ENCODE measurements at regions not wholly inside any gene's neighbourhood (a gene's known extent, or its start where the extent isn't known, plus 50 kb on each side); places are given as distances from the start of the nearest gene placed in this dataset.
"Not testable (repeated sequence)": the region's sequence is repeated elsewhere in the genome, so short reads cannot be mapped to it uniquely, and the experiment has no call there.

DNA sequence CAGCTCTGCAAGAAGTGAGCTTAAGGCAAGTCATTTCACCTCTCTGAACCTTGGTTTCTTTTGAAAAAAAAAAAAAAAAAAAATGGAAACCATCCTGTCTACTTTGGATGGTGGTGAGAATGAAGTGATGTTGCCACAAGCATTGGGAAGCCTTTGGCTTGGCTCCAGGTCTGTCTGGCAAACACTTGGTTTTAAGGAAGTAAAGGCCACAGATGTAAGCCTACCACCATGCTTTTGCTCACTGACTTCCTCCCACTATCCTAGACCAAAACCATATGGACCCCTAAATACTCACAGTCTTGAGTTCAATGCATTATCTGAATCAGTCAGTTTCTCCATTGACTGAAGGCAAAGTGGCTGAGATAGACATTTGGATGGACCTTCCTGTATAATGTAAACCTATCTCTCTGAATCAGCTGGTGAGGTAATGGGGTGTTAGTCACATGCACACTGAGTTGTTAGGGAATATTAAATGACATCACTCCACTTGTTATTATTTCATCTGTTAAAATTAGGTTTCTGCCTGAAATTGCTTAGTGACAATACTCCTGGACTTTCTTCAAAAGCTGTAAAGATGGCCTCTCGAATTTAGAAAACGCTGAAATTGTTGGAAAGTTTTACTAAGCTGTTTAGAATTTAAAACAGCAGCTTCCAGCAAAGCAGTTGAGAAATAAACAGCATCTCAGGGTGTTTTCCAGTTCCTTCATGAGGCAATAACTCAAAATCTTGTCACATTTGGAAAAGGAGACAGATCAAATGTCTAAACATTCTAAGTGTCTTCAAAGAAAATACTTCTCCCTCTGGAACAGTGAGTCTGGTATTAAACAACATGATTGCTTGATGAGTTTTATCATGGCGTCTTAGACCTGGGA, 833.5 kb downstream of the DHX35 start:
- DNase-seq = no peak

DNA sequence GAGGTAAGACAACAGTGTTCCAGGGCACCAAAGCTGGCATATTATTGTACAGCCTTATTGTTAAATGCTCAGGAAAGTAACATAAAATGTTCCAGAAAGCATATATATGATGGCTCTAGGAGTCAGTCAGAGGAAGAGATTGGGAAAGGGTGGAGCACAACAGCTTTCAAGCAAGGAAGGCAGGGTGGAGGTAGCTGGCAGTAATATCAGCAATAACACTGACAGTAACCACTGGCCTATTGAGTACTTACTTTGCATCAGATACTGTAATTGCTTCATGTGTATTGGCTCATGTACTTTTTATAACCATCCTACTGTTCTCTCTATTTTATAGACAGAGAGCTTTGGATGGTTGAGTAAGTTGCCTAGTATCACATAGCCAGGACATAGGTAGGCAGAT, 830.2 kb downstream of the DHX35 start:
- DNase-seq = no peak

DNA sequence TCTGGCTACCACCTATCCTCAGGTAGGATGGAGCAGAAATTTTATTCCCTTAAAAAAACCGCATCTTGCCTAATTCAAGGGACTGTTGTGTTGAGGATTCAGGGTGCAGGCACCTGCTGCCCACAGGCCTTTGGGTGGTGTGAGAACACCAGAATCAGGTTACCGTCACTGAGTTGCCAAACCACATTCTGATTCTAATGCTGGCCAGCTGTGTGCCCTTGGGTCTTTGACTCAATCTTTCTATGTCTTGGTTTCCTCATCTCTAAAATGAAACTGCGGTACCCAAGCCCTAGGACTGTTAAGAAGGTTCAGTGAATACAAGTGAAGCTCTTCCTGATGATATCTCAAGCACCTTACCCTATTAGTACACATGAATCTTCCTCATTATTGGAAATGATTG, 827.3 kb downstream of the DHX35 start:
- DNase-seq = no peak

DNA sequence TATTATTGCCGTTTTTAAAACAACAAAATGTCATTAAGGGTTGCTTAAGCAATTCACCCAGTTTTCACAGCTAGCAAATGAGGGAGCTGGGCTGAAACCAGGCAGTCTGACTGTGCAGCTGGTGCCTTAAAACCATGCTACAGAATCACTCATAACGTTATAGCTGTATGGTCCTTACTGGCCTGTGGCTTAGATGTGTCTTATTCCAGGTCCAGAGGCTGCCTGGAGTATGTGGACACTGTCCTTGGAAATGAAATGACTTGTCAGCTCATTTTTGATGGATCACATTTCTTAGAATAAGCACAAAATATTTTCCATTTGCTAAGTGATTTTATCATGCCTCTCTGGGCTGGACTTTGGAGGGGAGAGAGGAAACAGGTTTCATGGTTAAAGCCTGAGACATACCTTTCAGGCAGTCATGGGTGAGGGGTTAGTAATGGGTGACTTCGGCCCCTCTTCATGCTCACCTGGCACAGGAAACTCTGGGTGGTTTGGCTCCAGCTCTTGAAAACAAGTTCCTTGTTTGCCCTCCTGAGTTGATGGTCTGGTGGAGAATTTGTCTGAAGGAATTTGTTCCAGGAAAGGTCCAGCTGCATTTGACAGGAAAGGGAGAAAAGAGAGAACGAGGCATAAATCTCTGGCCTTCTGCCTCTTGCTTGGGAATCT, 823.2 kb downstream of the DHX35 start:
- no peak for DNase-seq

DNA sequence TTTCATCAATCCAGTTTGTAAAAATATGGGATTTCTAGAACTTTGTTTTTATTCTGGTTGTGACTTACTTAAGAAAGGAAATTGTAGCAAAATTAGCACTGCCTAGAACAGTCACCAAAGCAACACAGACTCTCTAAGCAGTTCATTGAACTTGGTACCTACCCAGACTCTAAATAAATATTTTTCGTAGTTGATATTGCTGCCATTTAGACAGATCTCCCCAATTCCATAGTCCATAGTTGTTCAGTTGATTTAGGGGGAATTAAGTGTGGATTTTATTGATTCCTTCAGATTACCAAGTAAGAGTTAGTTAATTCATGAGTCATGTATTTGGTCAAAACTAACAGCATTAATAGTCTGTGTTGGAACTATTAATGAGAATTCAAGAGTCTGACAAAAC, 822.5 kb downstream of the DHX35 start:
- DNase-seq = no peak

DNA sequence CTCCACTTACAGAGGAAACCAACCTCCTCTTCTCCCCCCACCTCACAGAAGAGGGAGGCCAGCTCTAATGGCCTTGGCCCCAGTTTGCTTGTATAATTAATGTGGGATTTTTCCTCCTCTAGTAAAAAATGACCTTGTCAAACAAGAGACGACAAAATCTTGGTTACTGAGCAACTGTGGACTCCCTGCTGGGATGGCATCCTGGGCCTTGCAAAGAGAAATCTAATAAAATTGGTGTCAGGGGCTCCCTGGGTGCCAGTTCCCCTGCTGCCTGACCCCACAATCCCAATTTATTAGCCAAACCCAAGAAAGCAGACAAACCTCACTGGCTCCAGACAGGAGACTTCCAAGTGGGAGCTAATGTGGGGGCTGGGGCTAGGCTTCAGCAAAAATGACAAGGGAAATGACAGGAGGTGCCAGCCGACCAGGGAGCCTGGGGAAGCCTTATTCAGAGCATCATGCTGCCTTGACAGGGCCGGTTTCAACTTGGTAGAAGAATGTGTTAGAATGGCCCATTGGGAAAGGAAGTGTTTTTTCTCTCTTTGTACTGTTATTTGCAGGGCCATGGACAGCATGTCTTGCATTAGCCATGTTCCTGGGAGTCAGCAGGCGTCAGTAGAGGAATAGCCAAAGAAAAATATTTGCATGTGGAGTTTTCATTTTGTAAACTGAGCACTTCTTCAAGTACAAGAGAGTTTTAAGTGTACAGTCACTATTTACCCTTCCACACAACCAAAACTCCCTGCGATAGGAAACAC, 816.9 kb downstream of the DHX35 start:
- DNase-seq = no peak

DNA sequence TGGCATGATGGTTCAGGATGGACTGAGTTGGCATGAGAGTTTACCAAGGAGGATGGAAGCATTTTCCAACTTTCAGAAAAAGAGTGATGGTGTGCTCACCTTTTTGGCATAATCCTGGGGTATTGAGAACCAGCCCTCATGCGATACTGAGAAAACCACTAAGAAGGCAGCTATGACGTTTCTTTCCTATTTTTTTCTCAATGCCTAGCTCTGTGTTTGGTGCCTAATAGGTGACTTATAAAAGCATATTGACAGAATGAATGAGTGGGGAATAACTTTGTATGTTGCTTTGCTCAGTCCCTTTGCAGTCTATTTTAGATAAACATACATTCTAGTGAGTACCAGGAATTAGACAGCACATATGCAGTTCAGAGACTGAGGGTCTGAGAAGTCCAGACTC, 816.3 kb downstream of the DHX35 start:
- DNase-seq = no peak

DNA sequence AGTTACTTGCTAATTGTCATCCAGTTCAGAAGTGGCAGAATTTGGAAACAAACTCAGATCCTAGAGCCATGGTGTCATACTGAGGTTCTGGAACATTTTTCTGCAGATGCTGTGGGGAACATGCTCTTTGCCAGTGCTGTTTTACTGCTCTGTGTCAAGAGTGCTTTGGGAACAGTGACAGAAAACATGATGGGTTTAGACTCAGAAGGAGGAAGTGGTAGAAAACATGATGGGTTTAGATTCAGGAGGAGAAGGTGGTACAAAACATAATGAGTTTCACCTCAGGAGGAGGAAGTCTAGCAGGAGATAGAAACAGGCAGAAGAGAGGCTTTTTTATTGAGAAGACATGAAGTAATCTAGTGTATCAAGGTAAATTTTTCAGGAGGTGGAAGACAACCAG, 815.5 kb downstream of the DHX35 start:
- DNase-seq = no peak

DNA sequence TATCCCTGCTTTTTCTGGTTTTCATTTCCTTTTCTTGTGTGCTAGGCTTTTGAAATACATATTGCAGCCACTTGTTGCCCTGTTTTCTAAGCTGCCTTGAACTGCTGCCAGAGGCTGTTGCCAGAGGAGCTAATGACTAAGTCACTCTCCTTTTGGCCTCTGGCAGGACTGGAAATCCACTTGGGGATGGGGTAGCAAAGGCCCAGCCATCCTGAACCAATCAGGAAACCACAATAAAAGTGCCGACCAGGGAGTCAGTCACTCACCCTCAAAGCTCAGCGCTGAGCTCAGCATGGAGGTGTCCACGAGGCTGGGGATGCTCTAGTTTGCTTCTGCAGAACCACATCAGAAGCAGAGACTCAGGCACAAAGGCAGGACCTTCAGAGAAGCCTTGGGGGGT, 813.0 kb downstream of the DHX35 start:
- DNase-seq = no peak

DNA sequence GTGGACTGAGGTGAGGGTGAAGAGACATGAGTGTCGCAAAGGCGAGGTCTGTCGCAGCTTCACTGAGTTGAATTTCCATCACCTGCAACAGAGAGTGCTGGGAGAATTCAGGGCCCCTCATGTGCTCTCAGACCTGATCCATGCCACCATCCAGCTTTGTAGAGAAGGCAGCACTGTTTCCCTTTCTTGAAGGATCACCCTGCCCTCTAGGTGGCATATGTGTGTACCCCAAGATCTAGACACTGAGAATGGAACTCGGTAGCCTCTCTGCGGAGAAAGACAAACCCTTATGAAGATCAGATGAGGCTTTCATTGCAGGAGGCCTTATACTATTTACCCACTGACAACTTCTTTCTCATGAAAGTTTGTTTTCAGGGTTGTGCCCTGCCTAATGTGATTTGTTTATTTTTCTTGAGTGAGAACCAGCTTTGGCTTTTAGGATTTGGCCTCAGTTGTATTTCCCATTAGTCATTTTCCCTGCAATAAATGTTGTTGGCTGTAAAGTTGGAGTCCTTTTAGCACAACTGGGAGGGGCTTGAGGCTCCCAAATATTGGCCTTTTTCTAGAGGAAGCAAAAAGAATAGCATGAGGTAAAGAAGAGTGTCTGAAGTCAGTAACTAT, 811.3 kb downstream of the DHX35 start:
- no peak for DNase-seq

DNA sequence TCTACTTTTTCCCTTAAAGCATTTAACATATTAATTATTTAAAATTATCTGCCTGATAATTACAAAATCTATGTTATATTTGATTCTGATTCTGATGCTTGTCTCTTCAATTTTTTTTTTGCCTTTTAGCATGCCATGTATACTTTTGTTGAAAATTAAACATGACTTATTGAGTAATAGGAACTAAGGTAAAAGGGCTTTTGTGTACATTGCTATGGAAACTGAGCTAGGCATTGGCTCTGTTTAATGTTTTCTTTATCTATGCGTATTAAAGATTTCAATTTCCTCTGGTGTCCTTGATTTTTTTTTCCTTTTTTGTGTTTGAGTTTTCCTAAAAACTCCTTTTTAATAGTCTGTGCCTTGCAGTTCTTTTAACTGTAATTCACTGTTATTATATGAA, 805.2 kb downstream of the DHX35 start:
- no peak for DNase-seq

DNA sequence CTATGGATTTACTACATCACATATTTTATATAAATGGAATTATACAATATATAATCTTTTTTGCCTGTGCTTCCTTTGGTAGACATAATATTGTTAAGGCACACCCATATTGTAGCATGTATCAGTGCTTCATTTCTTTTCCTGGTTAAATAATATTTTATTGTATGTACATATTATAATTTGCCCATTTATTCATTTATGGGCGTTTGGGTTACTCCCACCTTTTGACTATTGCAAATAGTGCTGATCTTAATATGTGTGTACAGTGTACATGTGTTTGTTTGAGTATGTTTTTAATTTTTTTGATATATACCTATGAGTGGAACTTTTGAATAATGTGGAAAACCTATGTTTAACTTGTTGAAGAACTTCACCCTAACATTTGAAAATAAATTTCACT, 804.2 kb downstream of the DHX35 start:
- DNase-seq = no peak

DNA sequence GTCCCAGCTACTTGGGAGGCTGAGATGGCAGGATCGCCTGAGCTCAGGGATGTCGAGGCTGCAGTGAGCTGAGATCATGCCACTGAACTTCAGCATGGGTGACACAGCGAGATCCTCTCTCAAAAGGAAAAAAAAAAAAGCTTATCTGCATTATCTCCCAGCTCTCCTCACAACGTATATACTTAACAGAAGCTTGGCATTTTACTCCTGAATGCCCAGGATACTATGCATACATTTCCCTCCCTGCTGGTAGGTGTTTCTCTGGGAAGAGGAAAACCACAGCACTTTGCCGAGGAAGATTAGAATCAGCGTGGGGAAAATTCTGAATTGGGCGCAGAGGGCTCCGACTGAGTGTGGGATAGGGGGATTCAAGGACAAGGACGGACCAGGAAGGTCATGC, 800.6 kb downstream of the DHX35 start:
- no peak for DNase-seq

DNA sequence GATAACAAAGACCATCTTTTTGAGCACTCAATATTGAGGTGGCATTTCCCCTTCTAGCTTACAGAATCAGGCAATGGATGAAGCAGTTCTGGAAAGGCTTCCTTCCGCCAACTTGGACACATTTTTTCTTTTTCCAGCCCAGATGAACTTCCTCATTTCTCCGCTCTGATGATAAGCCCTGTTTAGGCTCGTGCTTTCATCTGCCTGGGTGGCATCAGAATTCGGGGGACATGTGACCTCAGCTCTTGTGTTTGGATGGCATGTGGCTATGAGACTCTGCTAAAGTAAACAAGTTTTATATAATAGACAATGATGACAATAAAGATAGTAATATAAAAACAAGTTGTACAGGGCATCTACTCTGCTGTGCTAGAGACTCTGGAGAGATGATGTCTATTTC, 796.7 kb downstream of the DHX35 start:
- DNase-seq = no peak

DNA sequence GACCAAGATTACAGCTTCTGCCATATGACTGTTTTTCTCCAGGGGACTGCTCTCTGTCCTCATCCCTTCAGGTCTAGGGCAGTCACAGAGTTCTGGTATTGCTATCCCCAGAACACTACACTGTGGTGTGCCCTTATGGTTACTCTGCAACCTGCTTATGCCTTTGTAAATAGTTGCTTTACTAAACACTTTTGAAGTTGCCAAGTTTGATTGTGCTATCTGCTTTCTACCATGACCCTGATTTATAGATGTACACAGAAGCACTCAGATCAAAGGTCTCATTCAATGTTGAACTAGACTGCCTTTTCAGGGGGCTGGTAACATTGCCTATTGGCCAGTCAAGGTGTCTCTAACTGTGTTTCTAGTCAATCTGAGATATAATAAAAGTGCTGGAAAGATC, 794.7 kb downstream of the DHX35 start:
- DNase-seq = no peak

DNA sequence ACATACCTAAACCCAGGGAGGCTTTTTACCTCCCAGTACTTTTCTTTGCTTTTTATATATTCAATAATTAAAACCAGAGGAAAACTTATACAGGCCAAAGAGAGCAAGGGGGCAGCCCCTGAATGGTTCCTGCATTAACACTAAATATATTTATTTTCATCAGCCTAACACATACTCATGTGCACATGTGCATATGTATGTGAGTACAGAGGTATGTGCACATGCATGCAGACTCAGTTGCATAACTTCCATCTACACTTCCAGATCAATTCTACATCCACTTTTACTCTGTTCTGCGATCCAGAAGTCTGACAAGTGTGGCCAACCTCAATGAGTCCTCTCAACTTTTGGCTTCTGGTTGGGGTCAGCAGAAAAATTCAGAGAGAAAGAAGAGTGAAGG, 794.2 kb downstream of the DHX35 start:
- DNase-seq = no peak

DNA sequence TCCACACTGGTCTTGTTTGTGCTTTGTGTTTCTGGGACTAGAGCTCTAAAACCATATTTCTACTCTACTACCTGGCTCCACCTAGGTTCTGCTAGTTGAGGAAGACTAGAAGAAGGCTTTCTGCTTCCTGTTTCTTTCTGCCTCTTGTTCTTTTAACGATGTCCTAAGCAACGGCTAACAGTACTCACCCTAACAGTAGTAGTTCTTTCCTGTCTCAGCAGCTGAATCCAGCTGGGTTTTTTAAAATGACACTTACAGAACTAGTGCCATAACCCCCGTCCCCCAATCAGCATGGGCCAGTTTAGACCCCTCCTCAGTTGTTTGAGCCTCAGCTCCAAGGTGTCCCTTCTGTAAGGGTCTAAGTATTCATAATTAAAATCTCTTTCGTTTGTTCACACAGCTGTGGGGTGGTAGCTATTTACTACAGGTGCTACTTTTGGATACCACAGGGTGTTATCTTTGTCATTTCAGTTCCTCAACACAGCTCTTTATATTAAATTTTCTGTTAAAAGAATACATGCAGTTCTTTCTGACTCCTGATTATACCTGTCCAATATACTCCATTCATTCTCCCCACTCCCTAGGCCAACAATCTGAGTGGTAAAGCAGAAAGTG, 790.2 kb downstream of the DHX35 start:
- no peak for DNase-seq

DNA sequence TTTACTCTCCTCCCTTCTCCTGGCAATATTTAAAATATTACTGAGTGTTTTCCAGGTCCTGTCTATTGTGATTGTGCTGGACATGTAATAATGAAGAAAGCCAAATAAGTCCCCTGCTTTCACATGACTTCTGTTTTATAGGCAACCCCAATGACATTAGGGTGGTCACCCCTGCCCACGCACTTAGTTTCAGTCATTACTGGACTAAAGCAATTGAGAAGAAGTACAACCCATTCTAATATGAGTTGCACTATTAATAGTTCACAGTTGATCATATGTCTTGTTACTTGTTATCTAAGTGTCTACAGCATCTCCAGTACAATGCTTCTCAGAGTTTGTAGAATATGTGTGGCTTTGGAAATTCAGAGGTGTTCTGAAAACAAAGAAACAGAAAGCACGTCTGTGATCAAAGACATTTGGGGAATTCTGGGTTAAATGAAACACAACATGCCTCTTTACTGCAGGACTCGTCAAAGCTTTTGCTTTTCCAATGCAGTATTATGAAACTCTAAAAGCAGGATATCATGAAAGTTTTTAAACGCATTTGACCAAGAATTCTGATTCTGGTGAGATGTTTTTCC, 789.5 kb downstream of the DHX35 start:
- no peak for DNase-seq

DNA sequence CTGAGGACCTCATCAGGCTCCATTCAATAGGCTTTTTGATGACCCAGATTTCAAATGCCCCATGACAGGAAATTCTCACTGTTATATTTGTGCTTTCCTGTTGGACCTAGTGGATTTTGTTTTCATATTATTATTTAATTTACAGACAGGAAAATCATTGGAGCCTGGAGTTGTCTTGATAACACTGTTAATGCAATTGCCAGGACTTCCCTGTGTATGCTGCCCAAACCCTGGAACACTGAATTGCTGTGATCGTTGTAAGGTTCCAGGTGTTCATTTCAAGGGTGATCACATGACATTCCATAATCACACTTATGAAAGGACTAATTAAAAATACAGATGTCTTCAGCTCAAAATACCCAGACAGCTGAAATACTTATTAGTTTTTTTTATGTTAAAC, 783.2 kb downstream of the DHX35 start:
- no peak for DNase-seq

DNA sequence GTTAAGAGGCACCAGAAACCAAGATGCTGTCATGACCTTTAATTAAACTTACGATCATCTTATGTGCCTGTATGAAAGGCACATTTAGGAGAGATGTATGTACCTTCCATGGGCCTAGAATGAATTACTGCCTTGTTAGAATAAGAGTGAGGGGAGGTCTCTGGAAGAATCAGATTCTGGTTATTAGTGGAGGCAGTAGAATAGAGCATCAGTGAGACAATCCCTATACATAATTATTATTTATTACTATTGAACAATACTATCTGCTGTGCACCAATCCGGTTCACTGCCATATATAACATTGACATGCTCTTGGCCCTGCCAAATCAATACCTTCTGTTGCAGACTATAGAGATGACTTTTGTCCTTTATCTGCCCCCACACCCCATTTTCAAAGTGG, 776.5 kb downstream of the DHX35 start:
- DNase-seq = no peak

DNA sequence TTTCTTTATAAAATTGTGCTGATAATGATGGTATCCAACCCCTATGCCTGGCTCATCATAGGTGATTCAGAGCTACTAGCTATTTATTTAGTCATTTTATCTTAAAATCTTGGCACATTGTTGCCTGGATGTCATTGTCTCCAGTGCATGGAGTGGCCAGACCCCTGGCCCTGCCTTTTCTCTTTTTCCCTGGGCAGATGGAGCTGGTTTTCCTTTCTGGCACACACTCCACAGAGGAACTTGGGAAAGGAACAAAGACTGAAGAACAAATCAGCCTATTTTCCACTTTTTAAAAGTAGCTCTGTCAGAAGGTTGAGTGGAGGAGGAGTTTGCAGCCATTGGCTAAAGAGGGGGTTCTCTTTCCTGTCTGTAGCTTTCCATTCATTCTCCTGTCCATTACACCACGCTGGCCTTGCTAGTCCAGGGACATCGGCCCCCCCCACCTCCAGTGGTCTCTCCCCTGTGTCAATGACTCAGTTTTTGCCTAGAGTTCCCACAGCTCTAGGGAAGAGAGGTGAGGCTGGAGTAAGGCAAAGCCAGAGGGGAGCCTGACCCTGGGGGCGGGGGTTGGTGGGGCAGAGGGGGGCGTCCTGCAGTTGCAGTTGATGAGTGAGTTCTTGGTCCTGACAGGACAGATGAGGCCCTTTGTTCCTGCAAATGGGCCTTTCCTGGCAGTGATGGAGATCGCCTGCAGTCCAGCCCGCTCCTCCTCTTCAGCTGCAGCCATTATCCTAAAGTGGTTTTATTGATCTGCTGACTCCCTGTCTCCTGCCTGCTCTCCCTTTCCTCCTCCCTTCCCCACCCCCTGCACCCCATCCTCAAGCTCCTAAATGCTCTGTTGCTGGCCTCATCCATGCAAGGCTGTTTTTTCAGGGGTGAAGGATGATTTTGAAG, 774.5 kb downstream of the DHX35 start:
- DNase-seq = no peak

DNA sequence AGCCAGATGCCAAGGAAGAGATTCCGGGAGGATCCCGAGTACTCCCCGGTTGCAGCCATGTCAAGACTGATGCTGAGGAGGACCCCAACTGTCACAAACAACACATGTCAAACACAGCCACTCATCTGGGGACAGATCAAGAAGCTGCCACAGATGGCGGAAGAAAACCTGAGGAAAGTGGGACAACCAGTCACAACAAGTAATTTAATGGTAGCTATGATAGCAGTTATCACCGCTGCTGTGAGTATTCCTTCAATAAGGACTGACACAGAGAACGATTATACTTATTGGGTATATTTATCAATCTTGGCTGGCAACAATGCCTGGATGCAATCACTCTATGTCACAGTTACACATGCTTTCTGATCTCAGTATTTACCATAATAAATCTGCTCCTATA, 763.4 kb downstream of the DHX35 start:
- not testable (repeated sequence) for DNase-seq
